ENCODE measurements at regions not wholly inside any gene's neighbourhood (a gene's known extent, or its start where the extent isn't known, plus 50 kb on each side); places are given as distances from the start of the nearest gene placed in this dataset.

DNA sequence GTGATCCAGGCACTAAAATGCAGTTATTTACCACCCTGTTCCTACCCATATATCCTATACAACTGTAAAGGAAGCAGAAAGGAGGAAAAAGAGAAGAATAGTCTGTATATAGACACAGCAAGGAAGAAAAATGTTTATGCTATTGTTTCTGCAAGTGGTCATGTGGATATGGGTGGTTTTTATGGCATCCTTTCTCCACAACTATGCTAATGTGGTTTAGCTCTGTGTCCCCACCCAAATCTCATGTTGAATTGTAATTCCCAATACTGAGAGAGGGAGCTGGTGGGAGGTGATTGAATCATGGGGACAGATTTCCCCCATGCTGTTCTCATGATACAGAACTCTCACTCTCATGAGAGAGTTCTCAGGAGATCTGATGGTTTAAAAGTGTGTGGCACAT is 439.8 kb downstream of the ZSWIM6 start:
- Histone ChIP-seq H3K27ac (ENCODE audit: low read depth in 2 of 2, low read length in 2 of 2) (no peak overlapping the region), H3K36me3 (ENCODE audit: control insufficient read depth in 2 of 3, insufficient read depth in 3 of 3, low read length in 3 of 3) (no peaks in the 10 kb centered on the region), H3K27me3 (ENCODE audit: control insufficient read depth, insufficient read depth, low read length) (no peaks in the 10 kb centered on the region), H3K9ac (ENCODE audit: low read length in 3 of 3) (no peak overlapping the region), H3K9me3 (ENCODE audit: control insufficient read depth in 2 of 3, insufficient read depth in 1 of 3, low read length in 3 of 3) (no peaks in the 10 kb centered on the region), H3K4me1 (ENCODE audit: control insufficient read depth in 2 of 3, insufficient read depth in 2 of 3, low read depth in 1 of 3, low read length in 3 of 3) (no peaks in the 10 kb centered on the region), H3K4me3 (ENCODE audit: low read length in 3 of 3) (no peak overlapping the region)
- DNase-seq = no peak
- TF ChIP-seq, protein P1, sequence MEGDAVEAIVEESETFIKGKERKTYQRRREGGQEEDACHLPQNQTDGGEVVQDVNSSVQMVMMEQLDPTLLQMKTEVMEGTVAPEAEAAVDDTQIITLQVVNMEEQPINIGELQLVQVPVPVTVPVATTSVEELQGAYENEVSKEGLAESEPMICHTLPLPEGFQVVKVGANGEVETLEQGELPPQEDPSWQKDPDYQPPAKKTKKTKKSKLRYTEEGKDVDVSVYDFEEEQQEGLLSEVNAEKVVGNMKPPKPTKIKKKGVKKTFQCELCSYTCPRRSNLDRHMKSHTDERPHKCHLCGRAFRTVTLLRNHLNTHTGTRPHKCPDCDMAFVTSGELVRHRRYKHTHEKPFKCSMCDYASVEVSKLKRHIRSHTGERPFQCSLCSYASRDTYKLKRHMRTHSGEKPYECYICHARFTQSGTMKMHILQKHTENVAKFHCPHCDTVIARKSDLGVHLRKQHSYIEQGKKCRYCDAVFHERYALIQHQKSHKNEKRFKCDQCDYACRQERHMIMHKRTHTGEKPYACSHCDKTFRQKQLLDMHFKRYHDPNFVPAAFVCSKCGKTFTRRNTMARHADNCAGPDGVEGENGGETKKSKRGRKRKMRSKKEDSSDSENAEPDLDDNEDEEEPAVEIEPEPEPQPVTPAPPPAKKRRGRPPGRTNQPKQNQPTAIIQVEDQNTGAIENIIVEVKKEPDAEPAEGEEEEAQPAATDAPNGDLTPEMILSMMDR (IDR thresholded peaks at IDR 0.05; ENCODE audit: borderline replicate concordance, extremely low read depth, insufficient read depth) = no peak
- intact Hi-C loops (cut with DNase I) = no loop called here
- FAIRE-seq = no peak

DNA sequence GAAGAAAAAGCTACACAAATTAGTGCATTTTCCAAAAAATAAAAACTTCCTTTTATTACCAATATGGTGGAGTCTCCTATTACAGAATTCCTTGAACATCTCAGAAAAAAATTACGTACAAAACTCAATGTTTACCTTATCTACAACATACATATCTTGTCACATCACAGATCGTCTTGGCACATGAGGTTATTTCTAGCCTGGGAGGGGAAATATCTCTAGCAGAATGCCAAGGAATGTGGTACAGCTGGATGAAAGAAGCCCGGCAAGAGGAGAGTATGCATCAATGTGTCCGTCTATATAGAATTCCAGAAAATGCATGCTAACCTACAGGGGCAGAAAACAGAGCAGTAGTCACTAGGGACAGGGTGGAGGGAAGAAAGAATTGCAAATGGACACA is 443.8 kb downstream of the ZSWIM6 start:
- FAIRE-seq (no peak), DNase-seq (no peak)
- Histone ChIP-seq H3K36me3 (ENCODE audit: control insufficient read depth in 2 of 3, insufficient read depth in 3 of 3, low read length in 3 of 3) (no peaks in the 10 kb centered on the region), H3K4me3 (ENCODE audit: low read length in 3 of 3) (no peak overlapping the region), H3K27me3 (ENCODE audit: control insufficient read depth, insufficient read depth, low read length) (no peaks in the 10 kb centered on the region), H3K4me1 (ENCODE audit: control insufficient read depth in 2 of 3, insufficient read depth in 2 of 3, low read depth in 1 of 3, low read length in 3 of 3) (no peaks in the 10 kb centered on the region), H3K9ac (ENCODE audit: low read length in 3 of 3) (no peak overlapping the region), H3K27ac (ENCODE audit: low read depth in 2 of 2, low read length in 2 of 2) (no peak overlapping the region), H3K9me3 (ENCODE audit: control insufficient read depth in 2 of 3, insufficient read depth in 1 of 3, low read length in 3 of 3) (no peaks in the 10 kb centered on the region)
- intact Hi-C loops (cut with DNase I) = no loop called here
- TF ChIP-seq, protein P1 (IDR thresholded peaks at IDR 0.05; ENCODE audit: borderline replicate concordance, extremely low read depth, insufficient read depth) = no peak

DNA sequence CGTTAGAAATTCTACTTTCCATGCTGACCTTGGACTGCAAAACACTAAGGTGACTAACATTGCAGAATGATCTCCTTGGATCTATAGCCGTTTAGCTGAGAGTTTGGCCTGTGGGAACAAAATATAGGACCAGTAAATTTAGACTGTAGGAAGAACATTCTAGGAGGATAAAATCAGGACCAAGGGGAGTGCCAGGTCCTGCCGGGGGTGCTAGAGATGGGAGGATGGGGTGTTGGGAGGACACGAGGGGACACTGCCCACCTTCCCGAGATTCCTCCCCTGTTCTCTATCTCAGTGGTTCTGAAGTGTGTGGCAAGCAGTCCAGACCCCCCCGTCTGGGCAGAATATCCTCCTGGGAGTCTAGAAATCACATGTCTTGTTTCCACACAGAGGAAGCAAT is 445.2 kb downstream of the ZSWIM6 start:
- TF ChIP-seq, protein P1 (IDR thresholded peaks at IDR 0.05; ENCODE audit: borderline replicate concordance, extremely low read depth, insufficient read depth) = no peak
- H3K27ac ChIP-seq (ENCODE audit: low read depth in 2 of 2, low read length in 2 of 2) = no peak overlapping the region
- intact Hi-C loops (cut with DNase I) = no loop called here
- no peaks in the 10 kb centered on the region for H3K36me3 ChIP-seq (ENCODE audit: control insufficient read depth in 2 of 3, insufficient read depth in 3 of 3, low read length in 3 of 3)
- DNase-seq (no peak), FAIRE-seq (no peak)
- H3K9ac ChIP-seq (ENCODE audit: low read length in 3 of 3) = no peak overlapping the region
- no peaks in the 10 kb centered on the region for H3K27me3 ChIP-seq (ENCODE audit: control insufficient read depth, insufficient read depth, low read length)
- no peak overlapping the region for H3K4me3 ChIP-seq (ENCODE audit: low read length in 3 of 3)
- no peaks in the 10 kb centered on the region for H3K9me3 ChIP-seq (ENCODE audit: control insufficient read depth in 2 of 3, insufficient read depth in 1 of 3, low read length in 3 of 3)
- H3K4me1 ChIP-seq (ENCODE audit: control insufficient read depth in 2 of 3, insufficient read depth in 2 of 3, low read depth in 1 of 3, low read length in 3 of 3) = no peaks in the 10 kb centered on the region

DNA sequence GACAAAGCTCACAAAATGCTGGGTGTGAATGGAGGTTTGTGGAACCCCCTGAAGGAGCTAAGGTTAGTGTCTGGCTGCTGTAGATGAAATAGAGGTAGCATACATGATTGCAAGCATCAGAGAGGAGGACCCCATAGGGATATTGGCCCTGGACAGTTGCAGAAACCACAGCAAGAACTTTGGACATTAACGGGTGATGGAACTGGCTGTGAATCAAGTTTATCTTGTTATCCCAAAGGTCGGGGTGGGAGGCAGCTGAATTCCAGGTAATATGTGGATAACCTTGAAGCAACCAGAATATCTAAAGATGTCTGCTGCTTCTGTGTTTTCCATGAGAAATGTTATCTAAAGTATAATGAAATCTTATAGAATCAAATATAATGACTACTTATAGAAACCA is 447.7 kb downstream of the ZSWIM6 start:
- H3K4me3 ChIP-seq (ENCODE audit: low read length in 3 of 3) = no peak overlapping the region
- FAIRE-seq = no peak
- no peak overlapping the region for H3K9ac ChIP-seq (ENCODE audit: low read length in 3 of 3)
- intact Hi-C loops (cut with DNase I) = no loop called here
- peaks cover 0 to 5% (median 0%) of the 10 kb centered on the region in 3 donors for H3K4me1 ChIP-seq (ENCODE audit: control insufficient read depth in 2 of 3, insufficient read depth in 2 of 3, low read depth in 1 of 3, low read length in 3 of 3)
- no peak overlapping the region for H3K27ac ChIP-seq (ENCODE audit: low read depth in 2 of 2, low read length in 2 of 2)
- TF ChIP-seq, protein P1 (IDR thresholded peaks at IDR 0.05; ENCODE audit: borderline replicate concordance, extremely low read depth, insufficient read depth) = no peak
- H3K36me3 ChIP-seq (ENCODE audit: control insufficient read depth in 2 of 3, insufficient read depth in 3 of 3, low read length in 3 of 3) = no peaks in the 10 kb centered on the region
- no peaks in the 10 kb centered on the region for H3K27me3 ChIP-seq (ENCODE audit: control insufficient read depth, insufficient read depth, low read length)
- DNase-seq = no peak
- no peaks in the 10 kb centered on the region for H3K9me3 ChIP-seq (ENCODE audit: control insufficient read depth in 2 of 3, insufficient read depth in 1 of 3, low read length in 3 of 3)

All from kidney (tissue), 13 donors.